Activated CD4-positive, alpha-beta T cell treated with anti-CD3 and anti-CD28 coated beads for 4 hours (primary cell): ENCODE measurements at regions not wholly inside any gene's neighbourhood (a gene's known extent, or its start where the extent isn't known, plus 50 kb on each side); places are given as distances from the start of the nearest gene placed in this dataset.

Experiments
- DNase-seq, 2 donors: peaks; one replicate each; pipeline ENCODE4 v3.0.0-alpha.2; 2020

- no peak for DNase-seq
Observed at GRCh38 chr4:23741681-23742191, 148.1 kb downstream of the PPARGC1A start.

- DNase-seq: no peak
Observed at GRCh38 chr4:23737571-23737970, 152.3 kb downstream of the PPARGC1A start.

- no peak for DNase-seq
Observed at GRCh38 chr4:23736466-23736865, 153.4 kb downstream of the PPARGC1A start.

GRCh38 chr4:23734000-23734399 is 155.8 kb downstream of the PPARGC1A start:
- DNase-seq: no peak

GRCh38 chr4:23733476-23733875 is 156.4 kb downstream of the PPARGC1A start:
- DNase-seq: no peak

GRCh38 chr4:23730998-23731397 is 158.8 kb downstream of the PPARGC1A start:
- DNase-seq: no peak

- no peak for DNase-seq
Observed at GRCh38 chr4:23728971-23729370, 160.9 kb downstream of the PPARGC1A start.

GRCh38 chr4:23728393-23728792 is 161.5 kb downstream of the PPARGC1A start:
- DNase-seq: no peak

GRCh38 chr4:23720556-23720955 is 169.3 kb downstream of the PPARGC1A start:
- DNase-seq: no peak

GRCh38 chr4:23718435-23718834 is 171.4 kb downstream of the PPARGC1A start:
- DNase-seq: no peak

- DNase-seq: no peak
Observed at GRCh38 chr4:23717528-23718248, 172.2 kb downstream of the PPARGC1A start.

GRCh38 chr4:23710298-23710697 is 179.5 kb downstream of the PPARGC1A start:
- no peak for DNase-seq

GRCh38 chr4:23707652-23708026 is 182.2 kb downstream of the PPARGC1A start:
- DNase-seq: no peak

GRCh38 chr4:23706972-23707651 is 182.7 kb downstream of the PPARGC1A start:
- no peak for DNase-seq

- no peak for DNase-seq
Observed at GRCh38 chr4:23700197-23700596, 189.7 kb downstream of the PPARGC1A start.

GRCh38 chr4:23697722-23698121 is 192.1 kb downstream of the PPARGC1A start:
- no peak for DNase-seq

- DNase-seq: no peak
Observed at GRCh38 chr4:23697001-23697528, 192.8 kb downstream of the PPARGC1A start.

GRCh38 chr4:23686169-23686897 is 203.5 kb downstream of the PPARGC1A start:
- DNase-seq: no peak

- no peak for DNase-seq
Observed at GRCh38 chr4:23685471-23685870, 204.4 kb downstream of the PPARGC1A start.

GRCh38 chr4:23680671-23681518 is 209.0 kb downstream of the PPARGC1A start:
- no peak for DNase-seq

GRCh38 chr4:23674694-23675093 is 215.2 kb downstream of the PPARGC1A start:
- DNase-seq: no peak

- no peak for DNase-seq
Observed at GRCh38 chr4:23667659-23668058, 222.2 kb downstream of the PPARGC1A start.
